HG03460 (cell line): ENCODE measurements at regions not wholly inside any gene's neighbourhood (a gene's known extent, or its start where the extent isn't known, plus 50 kb on each side); places are given as distances from the start of the nearest gene placed in this dataset.

Source experiments
- ATAC-seq: cut with Tn5 transposase; IDR thresholded peaks from one replicate; pipeline ENCODE4 v1.9.1; 2021; ENCODE audit not compliant: unreplicated experiment

DNA sequence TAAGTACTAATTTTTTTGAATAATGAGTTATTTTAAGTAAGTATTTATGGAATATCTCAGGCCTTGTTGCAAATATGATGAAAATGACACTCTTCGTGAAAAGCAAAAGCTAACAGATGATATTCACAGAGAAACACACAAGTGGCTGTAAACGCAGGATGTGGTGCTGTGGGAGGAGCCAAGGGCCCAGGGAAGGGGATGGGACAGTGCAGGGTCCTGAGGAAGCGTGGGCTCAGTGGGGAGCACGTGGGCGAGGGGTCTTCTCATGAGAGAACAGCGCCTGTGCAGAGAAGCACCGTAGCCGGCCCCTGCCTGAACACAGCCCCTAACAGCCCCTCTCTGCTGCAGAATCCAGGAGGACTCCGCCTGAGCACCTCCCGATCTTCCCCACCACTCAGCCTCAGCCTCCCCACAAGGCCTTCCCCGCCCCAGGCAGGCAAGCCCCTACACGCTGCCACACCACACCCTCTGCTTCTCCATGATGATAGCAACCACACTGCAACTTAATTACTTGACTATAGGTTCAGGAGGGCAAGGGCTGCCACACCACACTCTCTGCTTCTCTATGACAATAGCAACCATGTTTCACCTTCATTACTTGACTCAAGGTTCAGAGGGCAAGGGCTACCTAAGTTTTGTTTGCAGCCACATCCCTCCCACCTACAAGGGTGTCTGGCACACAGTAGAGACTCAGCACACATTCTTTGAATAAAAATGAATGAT lies 152.6 kb upstream of the RNF32 start:
- ATAC-seq, result no peak

- ATAC-seq, result no peak
Observed at GRCh38 chr7:156480671-156481070, 159.9 kb upstream of the RNF32 start.

GRCh38 chr7:156479596-156479995 lies 161.0 kb upstream of the RNF32 start:
- no peak for ATAC-seq

DNA sequence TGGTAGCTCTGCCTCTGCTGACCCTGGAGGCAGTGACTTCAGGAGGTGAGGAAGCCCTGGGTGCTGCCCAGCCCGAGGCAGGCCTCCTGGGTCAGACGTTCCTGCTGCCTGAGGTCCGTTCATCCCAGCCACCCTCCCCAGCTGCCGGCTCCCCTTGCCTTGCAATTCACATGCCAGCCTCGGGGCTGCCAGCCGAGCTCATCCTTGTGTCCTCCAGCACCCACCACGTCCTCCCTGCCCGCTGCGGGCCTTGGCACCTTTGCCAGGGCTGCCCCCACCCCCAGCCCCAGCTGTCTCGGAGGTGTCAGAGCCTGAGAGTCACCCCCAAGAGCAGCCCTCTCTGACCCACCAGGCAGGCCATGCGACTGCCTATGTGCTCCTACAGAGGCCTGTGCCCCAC lies 162.1 kb upstream of the RNF32 start:
- no peak for ATAC-seq

DNA sequence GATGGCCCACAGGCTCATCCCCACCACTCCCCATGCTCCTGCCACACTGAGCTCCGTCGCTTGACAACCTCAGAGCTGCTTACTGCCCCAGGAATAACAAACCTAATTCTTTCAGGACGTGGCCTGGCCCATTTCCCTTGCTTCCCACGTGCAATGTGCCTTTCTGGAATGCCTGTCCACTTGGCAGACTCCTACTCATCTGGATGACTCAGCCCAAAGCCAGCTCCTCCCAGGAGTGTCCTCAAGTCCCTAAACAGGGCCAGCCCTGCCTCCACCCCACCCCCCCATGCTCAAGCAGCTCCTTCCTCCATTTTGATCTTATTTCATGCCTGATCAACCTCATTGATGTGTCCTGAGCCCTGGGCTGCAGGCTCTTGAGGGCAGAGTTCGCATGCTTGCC lies 164.9 kb upstream of the RNF32 start:
- ATAC-seq, result no peak

GRCh38 chr7:156475179-156475578 lies 165.4 kb upstream of the RNF32 start:
- no peak for ATAC-seq

GRCh38 chr7:156474241-156474743 lies 166.3 kb upstream of the RNF32 start:
- ATAC-seq, result no peak

DNA sequence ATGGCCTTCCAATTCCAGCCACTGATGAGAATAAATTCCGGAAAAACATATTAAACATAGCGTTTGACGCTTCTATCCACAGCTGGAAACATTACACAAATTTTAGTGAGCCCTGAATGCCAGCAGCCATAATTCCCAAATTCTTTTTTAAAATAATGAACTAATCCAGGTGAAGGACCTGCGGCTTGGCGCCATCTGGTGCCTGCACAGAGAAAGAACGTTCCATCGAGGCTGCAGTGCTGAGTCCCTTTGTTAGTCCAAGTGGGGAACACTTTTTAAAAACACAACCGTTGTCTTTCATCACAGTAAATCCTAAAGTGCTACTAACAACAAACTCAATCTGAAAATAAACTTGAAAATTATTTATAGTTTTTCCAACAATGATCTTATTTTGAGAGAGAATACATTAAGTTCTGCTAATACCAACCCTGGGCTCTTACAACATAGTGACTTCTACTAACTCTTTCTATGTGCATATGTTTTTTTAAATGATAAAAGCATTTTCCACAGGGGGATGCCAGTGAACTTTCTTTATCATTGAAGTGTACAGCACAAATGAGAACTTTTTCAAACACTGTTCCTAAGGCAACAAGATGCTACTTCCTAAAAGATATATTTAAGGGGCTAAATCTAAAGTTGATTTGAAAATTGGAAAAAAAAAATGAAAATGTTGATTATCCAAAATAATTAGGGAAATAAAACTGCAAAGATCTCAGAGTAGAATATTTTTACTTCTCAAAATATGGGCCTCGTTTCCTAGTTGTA lies 166.9 kb upstream of the RNF32 start:
- ATAC-seq, result no peak

DNA sequence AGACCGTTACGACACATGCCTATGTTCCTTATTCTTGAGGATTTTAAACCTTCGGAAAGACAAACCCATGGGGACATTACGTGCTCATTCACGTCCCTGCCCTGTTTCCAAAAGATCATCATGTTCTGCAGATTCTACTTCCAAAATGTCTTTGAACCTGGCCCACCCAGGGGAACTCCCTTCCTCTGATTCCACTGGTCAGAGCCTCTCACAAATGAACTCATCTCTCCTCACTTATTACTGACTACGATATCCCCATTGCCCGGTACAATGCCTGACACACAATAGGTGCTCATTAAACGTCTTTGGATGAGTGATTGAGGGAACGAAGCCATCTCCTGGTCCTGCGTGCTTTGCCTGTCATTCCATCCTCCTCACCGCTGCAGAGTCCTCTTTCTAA lies 168.3 kb upstream of the RNF32 start:
- no peak for ATAC-seq

DNA sequence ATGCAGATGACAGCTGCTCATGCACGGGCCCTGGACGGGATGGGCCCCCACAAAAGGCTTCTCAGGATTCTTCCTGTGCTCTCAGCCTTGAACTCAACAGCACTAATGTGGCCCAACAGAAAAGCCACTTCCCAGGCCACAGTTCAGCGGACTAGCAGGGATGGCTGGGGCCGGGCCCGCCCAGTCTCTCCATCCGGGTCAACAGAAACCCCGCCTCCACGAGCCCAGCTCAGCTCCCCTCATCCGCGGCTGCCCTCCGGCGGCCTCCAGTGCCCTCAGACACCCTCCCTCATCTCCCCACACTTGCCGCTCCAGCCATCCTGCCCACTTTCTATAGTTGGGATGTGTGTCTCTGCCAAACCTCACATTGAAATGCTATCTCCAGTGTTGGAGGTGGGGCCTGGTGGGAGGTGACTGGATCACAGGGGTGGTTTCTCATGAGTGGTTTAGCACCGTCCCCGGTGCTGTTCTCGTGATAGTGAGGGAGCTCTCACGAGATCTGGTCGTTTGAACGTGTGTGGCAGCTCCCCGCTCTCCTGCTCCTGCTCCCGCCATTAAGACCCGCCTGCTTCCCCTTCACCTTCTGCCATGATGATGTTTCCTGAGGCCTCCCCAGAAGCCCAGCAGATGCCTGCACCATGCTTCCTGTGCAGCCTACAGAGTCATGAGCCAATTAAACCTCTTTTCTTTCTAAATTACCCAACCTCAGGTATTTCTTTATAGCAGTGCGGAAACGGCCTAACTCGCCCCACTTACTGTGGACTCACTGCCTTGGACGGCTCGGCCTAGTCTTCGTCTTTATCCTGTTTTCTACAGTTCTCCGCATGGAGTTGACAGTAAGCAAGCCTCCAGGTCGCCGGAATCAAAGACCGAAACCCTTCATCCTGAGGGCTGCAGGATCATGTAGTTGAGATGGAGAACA lies 169.9 kb upstream of the RNF32 start:
- ATAC-seq, result no peak

GRCh38 chr7:156466955-156467625 lies 173.5 kb upstream of the RNF32 start:
- no peak for ATAC-seq

GRCh38 chr7:156466272-156466671 lies 174.3 kb upstream of the RNF32 start:
- ATAC-seq, result no peak

- no peak for ATAC-seq
Observed at GRCh38 chr7:156465186-156465585, 175.4 kb upstream of the RNF32 start.

- no peak for ATAC-seq
Observed at GRCh38 chr7:156464339-156464738, 176.2 kb upstream of the RNF32 start.

DNA sequence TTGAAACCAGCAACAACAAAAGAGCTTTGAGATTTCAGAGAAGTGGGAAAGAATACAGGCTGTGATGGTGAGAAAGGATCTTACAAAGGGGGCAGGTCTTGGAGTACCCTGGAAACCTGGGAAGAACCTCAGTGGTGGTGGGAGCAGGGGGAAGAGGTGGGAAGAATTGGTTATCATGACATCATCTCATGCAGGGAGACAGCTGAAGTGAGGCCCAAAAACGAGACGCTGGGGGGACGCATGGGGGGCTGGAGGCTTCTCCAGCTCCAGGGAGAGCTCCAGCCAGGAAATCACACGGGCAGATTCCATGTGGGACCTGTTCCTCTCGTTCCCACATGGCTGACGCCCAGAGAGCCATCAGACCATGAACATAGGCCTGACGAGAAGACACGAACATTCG lies 177.3 kb upstream of the RNF32 start:
- ATAC-seq, result no peak

GRCh38 chr7:156461881-156462665 lies 178.5 kb upstream of the RNF32 start:
- ATAC-seq, result no peak

GRCh38 chr7:156460858-156461627 lies 179.5 kb upstream of the RNF32 start:
- no peak for ATAC-seq

GRCh38 chr7:156459582-156459981 lies 181.0 kb upstream of the RNF32 start:
- ATAC-seq, result no peak

GRCh38 chr7:156459067-156459466 lies 181.5 kb upstream of the RNF32 start:
- no peak for ATAC-seq
